ENCODE measurements at regions not wholly inside any gene's neighbourhood (a gene's known extent, or its start where the extent isn't known, plus 50 kb on each side); places are given as distances from the start of the nearest gene placed in this dataset.

DNA sequence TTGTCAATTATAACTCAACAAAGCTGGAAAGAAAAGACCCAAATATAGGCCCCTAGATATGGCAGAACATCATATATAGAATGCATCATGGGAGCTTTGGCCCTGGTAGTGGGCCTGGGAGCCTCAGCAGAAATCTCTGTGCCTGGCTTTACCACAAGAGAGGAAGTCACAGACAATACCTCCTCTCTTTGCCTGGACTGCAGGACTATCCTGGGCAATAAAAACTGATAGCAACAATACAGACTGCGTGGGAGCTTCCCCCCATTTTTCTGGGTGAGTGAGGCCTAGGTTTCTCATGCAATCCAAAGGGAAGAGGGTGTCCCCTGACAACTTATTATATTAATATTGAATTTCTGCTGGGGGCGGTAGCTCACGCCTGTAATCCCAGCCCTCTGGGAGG lies 64.0 kb upstream of the NFKB1 start:
- TF ChIP-seq, protein P1, sequence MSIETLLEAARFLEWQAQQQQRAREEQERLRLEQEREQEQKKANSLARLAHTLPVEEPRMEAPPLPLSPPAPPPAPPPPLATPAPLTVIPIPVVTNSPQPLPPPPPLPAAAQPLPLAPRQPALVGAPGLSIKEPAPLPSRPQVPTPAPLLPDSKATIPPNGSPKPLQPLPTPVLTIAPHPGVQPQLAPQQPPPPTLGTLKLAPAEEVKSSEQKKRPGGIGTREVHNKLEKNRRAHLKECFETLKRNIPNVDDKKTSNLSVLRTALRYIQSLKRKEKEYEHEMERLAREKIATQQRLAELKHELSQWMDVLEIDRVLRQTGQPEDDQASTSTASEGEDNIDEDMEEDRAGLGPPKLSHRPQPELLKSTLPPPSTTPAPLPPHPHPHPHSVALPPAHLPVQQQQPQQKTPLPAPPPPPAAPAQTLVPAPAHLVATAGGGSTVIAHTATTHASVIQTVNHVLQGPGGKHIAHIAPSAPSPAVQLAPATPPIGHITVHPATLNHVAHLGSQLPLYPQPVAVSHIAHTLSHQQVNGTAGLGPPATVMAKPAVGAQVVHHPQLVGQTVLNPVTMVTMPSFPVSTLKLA (conservative IDR thresholded peaks at IDR 0.05): no peak
- TF ChIP-seq, protein P2, sequence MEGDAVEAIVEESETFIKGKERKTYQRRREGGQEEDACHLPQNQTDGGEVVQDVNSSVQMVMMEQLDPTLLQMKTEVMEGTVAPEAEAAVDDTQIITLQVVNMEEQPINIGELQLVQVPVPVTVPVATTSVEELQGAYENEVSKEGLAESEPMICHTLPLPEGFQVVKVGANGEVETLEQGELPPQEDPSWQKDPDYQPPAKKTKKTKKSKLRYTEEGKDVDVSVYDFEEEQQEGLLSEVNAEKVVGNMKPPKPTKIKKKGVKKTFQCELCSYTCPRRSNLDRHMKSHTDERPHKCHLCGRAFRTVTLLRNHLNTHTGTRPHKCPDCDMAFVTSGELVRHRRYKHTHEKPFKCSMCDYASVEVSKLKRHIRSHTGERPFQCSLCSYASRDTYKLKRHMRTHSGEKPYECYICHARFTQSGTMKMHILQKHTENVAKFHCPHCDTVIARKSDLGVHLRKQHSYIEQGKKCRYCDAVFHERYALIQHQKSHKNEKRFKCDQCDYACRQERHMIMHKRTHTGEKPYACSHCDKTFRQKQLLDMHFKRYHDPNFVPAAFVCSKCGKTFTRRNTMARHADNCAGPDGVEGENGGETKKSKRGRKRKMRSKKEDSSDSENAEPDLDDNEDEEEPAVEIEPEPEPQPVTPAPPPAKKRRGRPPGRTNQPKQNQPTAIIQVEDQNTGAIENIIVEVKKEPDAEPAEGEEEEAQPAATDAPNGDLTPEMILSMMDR (IDR thresholded peaks at IDR 0.05 in 2 of 3, conservative IDR thresholded peaks at IDR 0.05 in 1 of 3; ENCODE audit: insufficient read depth in 2 of 3, low read depth in 1 of 3, low read length in 3 of 3): no peak
- no peak for TF ChIP-seq ZNF57 (CRISPR knock-in tag; IDR thresholded peaks at IDR 0.05)
- TF ChIP-seq, protein P3, sequence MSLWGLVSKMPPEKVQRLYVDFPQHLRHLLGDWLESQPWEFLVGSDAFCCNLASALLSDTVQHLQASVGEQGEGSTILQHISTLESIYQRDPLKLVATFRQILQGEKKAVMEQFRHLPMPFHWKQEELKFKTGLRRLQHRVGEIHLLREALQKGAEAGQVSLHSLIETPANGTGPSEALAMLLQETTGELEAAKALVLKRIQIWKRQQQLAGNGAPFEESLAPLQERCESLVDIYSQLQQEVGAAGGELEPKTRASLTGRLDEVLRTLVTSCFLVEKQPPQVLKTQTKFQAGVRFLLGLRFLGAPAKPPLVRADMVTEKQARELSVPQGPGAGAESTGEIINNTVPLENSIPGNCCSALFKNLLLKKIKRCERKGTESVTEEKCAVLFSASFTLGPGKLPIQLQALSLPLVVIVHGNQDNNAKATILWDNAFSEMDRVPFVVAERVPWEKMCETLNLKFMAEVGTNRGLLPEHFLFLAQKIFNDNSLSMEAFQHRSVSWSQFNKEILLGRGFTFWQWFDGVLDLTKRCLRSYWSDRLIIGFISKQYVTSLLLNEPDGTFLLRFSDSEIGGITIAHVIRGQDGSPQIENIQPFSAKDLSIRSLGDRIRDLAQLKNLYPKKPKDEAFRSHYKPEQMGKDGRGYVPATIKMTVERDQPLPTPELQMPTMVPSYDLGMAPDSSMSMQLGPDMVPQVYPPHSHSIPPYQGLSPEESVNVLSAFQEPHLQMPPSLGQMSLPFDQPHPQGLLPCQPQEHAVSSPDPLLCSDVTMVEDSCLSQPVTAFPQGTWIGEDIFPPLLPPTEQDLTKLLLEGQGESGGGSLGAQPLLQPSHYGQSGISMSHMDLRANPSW (CRISPR knock-in tag; IDR thresholded peaks at IDR 0.05): no peak
- no peak for TF ChIP-seq ZFP30 (CRISPR knock-in tag; IDR thresholded peaks at IDR 0.05; ENCODE audit: borderline replicate concordance)

Measured in K562 (cell line).